ENCODE measurements at regions not wholly inside any gene's neighbourhood (a gene's known extent, or its start where the extent isn't known, plus 50 kb on each side); places are given as distances from the start of the nearest gene placed in this dataset.

DNA sequence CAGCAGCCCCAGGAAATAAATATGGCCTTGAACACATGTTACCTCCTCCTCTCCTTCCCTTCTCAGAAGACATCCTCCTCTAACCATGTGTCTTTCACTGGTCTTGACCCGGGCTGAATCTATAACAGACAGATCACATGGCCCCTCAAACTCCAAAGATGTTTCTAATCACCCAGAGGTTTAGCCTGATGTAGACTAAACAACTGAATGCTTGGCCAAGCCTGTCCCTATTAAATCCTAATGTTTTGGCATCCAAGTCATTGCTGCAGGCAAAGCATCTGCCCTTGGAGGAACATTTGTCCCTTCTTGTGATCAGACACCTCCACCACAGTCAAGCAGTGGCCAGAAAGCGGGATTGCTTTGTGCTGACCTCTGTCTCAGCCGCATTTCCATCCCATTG is 65.5 kb downstream of the ANKRD60 start:
- TF ChIP-seq POLR2A (IDR thresholded peaks at IDR 0.05; ENCODE audit: low read depth, low read length): no peak
- no peak for FAIRE-seq
- no peak for DNase-seq (ENCODE audit: insufficient read length, low spot score)

- no peak for TF ChIP-seq POLR2A (IDR thresholded peaks at IDR 0.05; ENCODE audit: low read depth, low read length)
- DNase-seq (ENCODE audit: insufficient read length, low spot score) (no peak), FAIRE-seq (no peak)
These were observed 67.3 kb downstream of the ANKRD60 start for GRCh38 chr20:58161192-58161591.

GRCh38 chr20:58160451-58161061 is 67.9 kb downstream of the ANKRD60 start:
- no peak for TF ChIP-seq POLR2A (IDR thresholded peaks at IDR 0.05; ENCODE audit: low read depth, low read length)
- no peak for FAIRE-seq
- no peak for DNase-seq (ENCODE audit: insufficient read length, low spot score)

DNA sequence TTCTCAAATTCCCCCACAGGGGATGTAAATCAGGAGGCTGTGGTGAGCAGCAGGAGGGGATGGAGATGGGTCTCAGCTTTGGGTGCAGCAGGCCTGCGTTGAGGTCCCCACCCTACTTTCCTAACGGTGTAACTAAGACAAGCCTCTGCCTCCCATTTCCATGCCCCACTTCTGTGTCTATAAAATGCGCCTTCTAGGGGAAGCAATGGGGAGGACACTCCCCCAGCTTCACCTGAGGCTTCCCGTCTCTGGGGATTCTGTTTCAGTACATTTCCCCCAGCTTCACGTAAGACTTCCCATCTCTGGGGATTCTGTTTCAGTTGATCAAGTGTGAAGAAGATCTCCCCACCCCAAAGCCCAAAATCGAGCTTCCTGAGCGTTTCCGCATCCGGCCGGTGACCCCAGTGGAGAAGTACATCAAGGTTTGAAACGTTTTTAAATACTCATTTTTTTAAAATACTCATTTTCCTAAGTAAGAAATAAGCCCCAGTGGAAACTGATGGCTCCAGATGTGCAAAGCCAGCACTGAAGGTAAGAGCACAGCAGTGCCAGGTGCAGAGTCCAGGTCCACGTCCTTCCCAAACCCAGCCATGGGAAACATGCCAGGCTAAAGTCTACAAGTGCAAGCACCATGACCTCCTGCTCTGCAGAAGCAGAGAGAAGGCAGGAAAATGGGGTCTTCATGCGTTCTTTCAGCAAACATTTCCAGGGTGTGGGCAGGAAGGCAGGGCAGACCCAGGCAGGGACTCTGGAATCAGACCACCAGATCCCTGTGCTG is 73.1 kb downstream of the ANKRD60 start:
- FAIRE-seq (no peak), DNase-seq (ENCODE audit: insufficient read length, low spot score) (no peak)
- TF ChIP-seq POLR2A (IDR thresholded peaks at IDR 0.05; ENCODE audit: low read depth, low read length): no peak

GRCh38 chr20:58154113-58154512 is 74.3 kb downstream of the ANKRD60 start:
- DNase-seq (ENCODE audit: insufficient read length, low spot score): no peak
- no peak for FAIRE-seq
- no peak for TF ChIP-seq POLR2A (IDR thresholded peaks at IDR 0.05; ENCODE audit: low read depth, low read length)

DNA sequence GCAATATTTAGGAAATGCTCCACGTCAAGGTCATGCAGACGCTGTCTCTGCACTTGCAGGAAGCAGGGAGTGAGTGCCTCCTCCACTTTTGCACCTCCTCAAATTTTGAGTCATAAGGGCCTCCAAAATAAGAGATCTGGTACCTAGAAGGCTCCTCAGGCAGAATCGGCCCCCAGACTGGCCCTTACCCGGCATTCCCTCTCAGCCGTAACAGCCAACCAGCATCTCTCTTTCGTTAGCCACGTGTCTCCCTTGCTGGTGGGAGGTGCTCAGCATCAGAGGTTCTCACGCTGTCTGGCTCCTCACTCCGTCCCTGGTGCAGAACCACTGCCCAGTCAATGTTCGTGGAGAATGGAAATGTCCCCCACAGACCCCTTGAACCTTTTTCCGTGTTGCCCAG is 75.3 kb downstream of the ANKRD60 start:
- DNase-seq (ENCODE audit: insufficient read length, low spot score) (no peak), FAIRE-seq (no peak)
- TF ChIP-seq POLR2A (IDR thresholded peaks at IDR 0.05; ENCODE audit: low read depth, low read length): no peak

DNA sequence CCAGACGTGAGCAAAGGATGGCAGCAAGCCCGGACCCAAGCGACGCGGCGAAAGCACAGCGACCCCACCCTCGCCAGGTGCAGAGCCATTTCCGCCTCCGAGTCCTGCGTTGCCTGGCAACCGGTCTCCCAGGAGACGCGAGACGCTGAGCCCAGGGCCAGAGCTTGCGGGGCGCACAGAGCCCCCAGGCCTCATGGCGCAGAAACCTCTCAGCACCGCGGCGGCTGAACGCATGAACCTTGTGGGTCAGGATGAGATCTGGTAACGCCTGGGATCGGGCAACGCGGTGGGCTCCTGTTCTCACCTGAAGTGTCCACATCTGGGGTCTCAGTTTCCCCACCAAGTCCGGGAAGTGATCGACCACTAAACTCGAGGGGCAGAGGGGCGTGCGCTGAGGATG is 77.7 kb downstream of the ANKRD60 start:
- DNase-seq (ENCODE audit: insufficient read length, low spot score) (no peak), FAIRE-seq (no peak)
- TF ChIP-seq POLR2A (IDR thresholded peaks at IDR 0.05; ENCODE audit: low read depth, low read length): no peak

GRCh38 chr20:58149437-58150091 is 78.9 kb downstream of the ANKRD60 start:
- DNase-seq (ENCODE audit: insufficient read length, low spot score) (no peak), FAIRE-seq (no peak)
- no peak for TF ChIP-seq POLR2A (IDR thresholded peaks at IDR 0.05; ENCODE audit: low read depth, low read length)

DNA sequence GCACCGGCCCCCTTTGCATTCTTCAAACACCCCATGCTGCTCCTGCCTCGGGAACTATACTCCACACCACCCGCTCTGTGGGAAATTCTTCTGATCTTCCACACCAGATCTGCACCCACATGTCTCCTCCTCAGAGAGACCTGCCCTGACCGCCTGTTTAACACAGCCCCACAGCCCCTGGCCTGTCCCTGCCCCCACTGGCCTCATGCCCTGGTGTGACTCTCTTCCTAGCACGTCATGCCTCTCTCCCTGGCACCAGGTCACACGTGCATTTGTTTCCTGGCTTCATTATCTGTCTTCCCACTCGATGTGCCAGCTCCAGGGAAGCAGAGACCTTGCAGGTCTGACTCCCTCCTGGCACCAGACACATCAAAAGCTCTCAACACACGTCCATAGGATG is 79.6 kb downstream of the ANKRD60 start:
- TF ChIP-seq POLR2A (IDR thresholded peaks at IDR 0.05; ENCODE audit: low read depth, low read length): no peak
- DNase-seq (ENCODE audit: insufficient read length, low spot score) (no peak), FAIRE-seq (no peak)

GRCh38 chr20:58147628-58148370 is 80.7 kb downstream of the ANKRD60 start:
- DNase-seq (ENCODE audit: insufficient read length, low spot score) (no peak), FAIRE-seq (no peak)
- TF ChIP-seq POLR2A (IDR thresholded peaks at IDR 0.05; ENCODE audit: low read depth, low read length): no peak

GRCh38 chr20:58146746-58147140 is 81.7 kb downstream of the ANKRD60 start:
- FAIRE-seq: no peak
- no peak for TF ChIP-seq POLR2A (IDR thresholded peaks at IDR 0.05; ENCODE audit: low read depth, low read length)
- DNase-seq (ENCODE audit: insufficient read length, low spot score): no peak

DNA sequence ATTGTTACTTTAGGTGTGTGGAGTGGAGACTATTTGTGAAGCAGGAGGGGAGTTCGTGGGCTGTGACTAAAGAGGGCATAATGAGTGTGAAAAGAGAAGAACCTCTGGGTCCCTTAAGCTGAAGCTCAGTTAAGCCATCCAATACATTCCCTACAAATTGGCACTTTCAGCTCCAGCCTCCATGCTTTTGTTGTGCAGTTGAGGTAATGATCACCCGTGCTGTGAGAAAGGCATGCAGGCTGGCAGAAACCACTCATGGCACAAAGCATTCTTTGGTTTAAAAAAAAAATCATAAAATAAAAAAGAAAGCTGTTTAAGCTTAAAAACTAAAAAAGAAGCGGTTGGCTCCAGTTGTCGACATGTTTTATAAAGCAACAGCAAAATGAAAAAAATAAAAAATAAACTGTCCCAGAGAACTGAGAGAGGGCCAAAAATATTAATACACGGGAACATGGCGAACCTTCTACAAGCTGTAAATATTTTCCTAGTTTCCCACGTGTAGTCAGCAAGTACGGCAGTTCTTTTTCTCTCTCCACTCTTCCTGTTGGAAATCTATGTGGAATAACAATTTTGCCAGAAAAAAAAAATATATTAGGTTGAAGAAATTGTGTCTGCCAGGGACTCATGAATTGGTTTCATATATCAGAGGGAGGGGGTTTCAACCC is 82.2 kb downstream of the ANKRD60 start:
- DNase-seq (ENCODE audit: insufficient read length, low spot score) (no peak), FAIRE-seq (no peak)
- TF ChIP-seq POLR2A (IDR thresholded peaks at IDR 0.05; ENCODE audit: low read depth, low read length): no peak

- FAIRE-seq (no peak), DNase-seq (ENCODE audit: insufficient read length, low spot score) (no peak)
- no peak for TF ChIP-seq POLR2A (IDR thresholded peaks at IDR 0.05; ENCODE audit: low read depth, low read length)
These were observed 82.9 kb downstream of the ANKRD60 start for GRCh38 chr20:58145506-58146080.

Data from H54 (cell line).